GM18867 (cell line): ENCODE measurements at regions not wholly inside any gene's neighbourhood (a gene's known extent, or its start where the extent isn't known, plus 50 kb on each side); places are given as distances from the start of the nearest gene placed in this dataset.
"Not testable (repeated sequence)": the region's sequence is repeated elsewhere in the genome, so short reads cannot be mapped to it uniquely, and the experiment has no call there.

Experiments
- ATAC-seq: cut with Tn5 transposase; IDR thresholded peaks from one replicate; pipeline ENCODE4 v1.9.1; 2021; ENCODE audit warnings: mild to moderate bottlenecking, moderate library complexity; ENCODE audit not compliant: unreplicated experiment

DNA sequence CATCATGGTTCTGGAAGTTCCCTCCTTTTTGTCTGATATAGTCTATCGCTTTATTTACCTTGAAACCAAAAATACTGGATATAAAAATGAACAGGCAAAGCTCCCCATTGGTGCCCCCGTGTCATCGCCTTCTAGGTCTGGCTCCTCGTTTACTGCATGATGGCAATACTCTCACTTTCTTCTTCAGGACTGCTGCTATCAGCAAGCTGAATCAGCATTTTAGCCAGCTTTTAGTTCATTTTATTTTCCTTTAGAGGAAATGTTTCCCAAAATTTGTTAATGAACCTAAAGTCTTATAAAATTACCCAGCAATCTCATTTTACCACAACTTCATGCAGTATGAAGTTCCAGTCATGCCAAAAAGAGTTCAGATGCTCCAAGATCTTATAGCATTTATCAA, 80.5 kb downstream of the ZIC3 start:
- no peak for ATAC-seq

DNA sequence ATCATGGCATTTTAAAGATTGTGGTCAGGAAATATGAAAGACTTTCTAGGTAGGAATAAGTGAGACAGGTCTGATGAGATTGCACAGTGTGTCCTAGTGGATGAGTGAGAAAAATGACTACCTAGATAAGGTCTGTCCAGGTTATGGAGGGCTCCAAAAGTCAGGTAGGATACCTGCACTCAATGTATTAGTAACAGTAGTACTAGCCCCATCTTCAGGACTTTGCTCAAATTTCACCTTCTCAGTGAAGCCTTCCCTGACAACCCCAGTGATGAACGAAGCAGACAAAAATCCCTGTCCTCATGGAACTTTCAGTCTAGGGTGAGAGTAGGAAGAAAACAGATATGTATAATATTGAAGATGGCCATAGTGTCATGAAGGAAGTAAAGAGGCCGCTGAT, 85.7 kb downstream of the ZIC3 start:
- no peak for ATAC-seq

DNA sequence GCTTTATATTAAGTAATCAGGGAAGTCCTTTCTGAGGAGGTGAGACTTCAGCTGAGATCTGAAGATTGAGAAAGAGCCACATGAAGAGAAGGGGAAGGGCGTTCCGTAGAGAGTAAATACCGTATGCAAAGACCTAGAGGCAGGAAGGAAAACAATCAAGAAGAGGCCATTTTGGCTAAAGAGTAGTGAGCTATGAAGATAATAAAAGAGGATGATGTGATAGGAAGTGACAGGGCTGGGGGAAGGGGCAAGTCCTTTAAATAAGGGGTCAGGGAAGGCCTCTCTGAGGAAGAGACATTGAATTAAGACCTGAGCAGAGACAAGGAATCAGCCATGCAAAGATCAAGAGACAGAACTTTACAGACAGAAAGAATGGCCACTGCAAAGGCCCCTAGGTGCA, 86.2 kb downstream of the ZIC3 start:
- ATAC-seq = no peak

GRCh38 chrX:137654481-137654880, 88.6 kb downstream of the ZIC3 start:
- no peak for ATAC-seq

GRCh38 chrX:137667776-137668175, 101.8 kb downstream of the ZIC3 start:
- ATAC-seq = no peak

DNA sequence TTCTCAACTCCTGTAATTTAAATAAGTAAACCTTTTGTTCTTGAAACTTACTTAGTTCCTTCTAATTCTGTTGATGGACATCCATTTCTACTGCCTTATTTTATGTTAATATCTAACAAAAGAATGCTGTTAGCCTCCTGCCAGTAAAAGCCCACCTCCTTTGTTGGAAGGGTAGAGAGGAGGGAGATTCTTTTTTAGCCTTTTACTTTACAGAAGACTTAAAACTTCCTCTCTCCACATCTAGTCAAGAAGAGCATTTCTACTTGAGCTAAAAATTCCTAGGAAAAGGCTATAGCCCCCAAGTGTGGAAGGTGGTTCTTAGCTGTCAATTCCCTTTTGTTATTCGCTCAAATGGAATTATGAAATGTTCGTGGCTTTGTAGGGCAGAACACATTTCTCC, 118.7 kb downstream of the ZIC3 start:
- no peak for ATAC-seq

GRCh38 chrX:137695417-137695816, 129.5 kb downstream of the ZIC3 start:
- ATAC-seq = no peak

GRCh38 chrX:137707348-137707747, 141.4 kb downstream of the ZIC3 start:
- no peak for ATAC-seq

DNA sequence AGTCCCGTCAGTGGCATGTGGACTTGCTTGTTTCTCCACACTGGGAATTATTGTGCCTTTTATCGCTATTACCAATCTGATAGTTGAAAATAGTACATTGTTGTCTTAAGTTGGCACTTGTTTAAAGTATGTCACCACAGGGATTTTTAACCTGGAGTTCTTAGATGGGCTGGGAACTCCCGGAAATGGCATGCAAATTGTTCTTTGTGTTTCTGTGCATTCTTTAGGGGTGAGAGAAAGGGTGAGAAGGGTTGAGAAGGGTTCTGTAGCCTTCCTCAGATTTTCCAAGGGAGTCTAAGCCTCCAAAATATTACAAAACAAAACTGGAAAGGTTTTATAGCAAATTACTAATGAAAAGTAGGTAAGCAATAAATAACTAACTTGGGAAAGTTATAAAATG, 176.9 kb downstream of the ZIC3 start:
- no peak for ATAC-seq

DNA sequence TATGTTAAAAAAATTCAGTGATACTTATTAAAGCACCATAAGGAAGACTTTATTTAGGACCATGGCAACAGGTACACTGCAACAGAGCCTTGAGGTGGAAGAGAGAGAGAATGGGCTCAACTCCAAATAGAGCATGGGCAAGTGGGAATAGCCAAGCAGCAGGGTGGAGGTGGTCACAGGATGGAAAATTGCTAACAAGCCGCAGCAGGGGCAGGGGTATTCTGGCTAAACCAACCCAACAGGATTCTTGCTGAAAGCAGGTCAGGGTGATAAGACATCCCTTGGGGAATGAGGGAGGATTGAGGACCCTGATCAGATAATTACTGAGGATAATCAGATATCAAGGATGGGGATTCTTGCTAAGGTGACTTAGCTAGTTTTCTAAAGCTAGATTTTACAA, 177.5 kb downstream of the ZIC3 start:
- ATAC-seq = no peak

GRCh38 chrX:137746289-137746688, 180.4 kb downstream of the ZIC3 start:
- no peak for ATAC-seq

DNA sequence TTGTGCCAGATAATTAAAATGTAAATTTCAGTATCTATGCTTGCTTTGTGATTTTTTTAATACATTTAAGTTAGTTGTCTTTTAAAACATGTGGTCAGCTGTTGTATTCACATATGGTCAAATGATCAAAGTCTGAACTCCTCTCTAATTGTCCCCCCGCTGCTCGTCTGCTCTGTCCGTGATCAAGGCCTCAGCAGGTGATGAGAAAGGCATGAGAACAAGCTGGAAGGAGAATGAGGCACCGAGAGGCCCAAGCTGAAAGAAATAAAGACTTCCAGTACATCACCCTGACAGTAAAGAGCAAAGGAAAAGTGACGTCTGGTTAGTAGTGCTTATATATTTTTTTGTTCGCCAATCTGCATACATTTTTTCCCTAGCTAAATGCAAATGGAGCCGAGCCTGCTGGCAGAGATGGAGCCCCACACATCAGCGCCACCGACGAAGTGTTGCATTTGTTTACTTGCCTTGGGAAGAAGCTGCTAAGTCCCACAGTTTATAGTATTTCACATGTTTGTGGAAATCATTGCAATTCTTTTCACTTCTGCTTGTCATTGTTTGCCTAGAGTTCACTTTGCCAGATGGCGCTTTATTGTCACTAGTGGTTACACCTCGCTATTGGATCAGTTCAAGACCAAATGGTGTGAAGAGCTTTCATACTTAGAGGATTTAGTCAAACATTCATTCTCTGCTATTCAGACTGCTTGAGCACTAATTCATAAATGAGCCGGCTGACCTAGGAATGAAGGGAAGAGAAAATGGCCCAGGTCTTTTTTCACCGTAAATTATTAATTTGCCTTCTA, 181.5 kb downstream of the ZIC3 start:
- ATAC-seq = no peak

DNA sequence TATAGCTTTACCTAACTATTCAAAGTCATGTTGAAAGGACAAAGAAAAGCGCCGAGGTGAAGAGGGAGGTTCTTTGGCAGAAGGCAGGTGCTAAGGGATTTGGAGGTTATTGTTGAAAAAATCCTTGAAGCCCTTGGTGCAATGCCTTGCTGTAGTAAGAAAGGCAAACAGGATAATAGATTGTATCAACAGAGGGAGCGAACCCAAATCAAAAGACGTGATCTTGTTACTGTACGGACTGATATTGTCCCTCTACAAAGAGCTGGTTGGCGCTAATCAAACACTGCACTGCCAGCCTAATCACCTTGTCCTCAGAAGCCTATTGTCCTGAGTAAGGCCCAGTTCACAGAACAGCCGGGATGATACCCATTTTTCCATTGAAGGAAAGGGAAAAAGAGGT, 182.9 kb downstream of the ZIC3 start:
- no peak for ATAC-seq

DNA sequence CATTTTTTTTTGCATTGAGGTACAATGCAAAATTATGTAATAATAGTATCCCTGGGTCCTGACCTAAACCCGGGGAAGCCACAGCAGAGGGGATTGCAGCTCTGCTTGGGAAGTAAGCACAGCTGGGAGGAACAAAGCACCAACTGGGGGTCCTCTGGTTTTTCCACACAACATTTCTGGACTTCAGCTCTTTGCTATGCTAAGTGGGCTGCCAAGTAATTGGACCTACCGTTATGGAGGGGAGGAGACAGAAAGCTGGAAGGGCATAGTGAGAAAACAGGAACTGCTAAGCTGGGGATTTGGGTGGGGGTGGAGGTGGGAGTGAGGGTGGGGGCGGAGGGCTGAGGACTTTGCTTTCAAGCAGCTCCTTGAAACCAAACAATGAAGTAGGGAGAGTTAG, 183.3 kb downstream of the ZIC3 start:
- no peak for ATAC-seq

DNA sequence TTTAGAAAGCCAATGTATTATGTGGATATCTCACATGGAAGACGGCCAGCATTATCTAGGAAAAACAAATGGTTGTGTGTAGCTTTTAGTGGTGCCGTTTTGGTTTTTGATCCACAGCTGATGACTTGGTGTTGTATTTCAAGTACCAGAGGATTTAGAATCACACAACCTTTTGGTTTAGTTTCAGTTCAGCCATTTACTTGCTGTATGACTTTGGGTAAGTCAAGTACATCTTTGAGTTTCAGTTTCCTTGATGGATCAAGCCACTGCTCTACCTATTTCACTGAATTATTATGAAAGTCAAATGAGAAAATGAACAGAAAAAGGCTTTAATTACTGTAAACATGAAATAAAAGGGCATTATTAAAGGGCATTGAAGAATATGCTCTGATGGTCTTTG, 205.6 kb downstream of the ZIC3 start:
- ATAC-seq = no peak

DNA sequence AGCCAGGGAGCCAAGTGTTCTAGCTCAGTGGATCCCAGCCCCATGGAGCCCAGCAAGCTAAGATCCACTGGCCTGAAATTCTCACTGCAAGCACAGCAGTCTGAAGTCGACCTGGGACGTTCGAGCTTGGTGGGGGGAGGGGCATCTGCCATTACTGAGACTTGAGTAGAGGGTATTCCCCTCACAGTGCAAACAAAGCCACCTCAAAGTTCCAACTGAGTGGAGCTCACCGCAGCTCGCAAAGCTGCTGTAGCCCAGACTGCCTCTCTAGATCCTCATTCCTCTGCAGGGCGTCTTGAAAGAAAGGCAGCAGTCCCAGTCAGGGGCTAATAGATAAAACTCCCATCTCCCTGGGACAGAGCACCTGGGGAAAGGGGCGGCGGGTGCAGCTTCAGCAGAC, 226.3 kb downstream of the ZIC3 start:
- ATAC-seq = no peak

DNA sequence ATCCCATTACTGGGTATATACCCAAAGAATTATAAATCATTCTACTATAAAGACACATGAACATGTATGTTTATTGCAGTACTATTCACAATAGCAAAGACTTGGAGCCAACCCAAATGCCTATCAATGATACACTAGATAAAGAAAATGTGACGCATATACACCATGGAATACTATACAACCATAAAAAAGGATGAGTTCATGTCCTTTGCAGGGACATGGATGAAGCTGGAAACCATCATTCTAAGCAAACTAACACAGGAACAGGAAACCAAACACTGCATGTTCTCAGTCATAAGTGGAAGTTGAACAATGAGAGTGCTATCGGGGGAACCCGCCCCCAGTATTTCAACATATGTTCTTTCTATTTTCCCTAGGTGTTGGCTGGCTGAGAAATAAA, 232.0 kb downstream of the ZIC3 start:
- ATAC-seq = not testable (repeated sequence)

DNA sequence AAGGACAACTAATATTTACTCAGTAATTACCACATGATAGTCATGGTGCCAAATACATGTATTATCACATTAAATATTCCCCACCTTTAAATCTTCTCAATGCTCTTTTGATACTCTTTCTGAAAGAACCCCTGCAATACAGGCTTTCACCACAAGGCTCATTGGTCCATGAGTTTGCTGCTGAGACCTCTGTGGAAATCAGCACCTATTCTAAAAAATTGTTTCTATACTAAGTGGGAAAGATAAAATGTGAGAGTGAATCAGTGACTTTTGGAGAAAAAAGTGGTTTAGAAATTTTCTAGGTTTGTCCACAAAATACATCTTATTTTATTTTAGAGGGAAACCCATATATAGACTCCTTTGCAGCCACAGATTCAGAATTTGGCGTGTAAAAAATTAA, 257.3 kb downstream of the ZIC3 start:
- no peak for ATAC-seq

DNA sequence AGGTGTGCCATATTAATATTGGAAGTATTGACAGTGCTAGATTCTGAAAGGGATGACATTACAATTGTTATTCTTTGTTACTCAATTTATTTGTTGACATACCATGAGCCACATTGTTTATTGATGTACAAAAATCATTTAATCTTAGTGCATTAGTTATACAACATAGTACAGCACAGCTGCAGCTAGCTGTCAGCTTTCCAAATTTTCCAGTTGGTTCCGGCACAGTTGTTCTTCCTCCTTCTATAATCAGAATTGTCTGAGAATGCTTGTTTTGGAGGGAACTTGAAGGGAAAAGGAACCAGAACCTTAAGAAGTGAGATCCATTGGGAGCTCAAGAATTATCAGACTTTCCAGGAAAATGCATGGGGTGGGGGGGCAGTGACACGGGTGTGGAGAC, 281.4 kb downstream of the ZIC3 start:
- ATAC-seq = no peak

DNA sequence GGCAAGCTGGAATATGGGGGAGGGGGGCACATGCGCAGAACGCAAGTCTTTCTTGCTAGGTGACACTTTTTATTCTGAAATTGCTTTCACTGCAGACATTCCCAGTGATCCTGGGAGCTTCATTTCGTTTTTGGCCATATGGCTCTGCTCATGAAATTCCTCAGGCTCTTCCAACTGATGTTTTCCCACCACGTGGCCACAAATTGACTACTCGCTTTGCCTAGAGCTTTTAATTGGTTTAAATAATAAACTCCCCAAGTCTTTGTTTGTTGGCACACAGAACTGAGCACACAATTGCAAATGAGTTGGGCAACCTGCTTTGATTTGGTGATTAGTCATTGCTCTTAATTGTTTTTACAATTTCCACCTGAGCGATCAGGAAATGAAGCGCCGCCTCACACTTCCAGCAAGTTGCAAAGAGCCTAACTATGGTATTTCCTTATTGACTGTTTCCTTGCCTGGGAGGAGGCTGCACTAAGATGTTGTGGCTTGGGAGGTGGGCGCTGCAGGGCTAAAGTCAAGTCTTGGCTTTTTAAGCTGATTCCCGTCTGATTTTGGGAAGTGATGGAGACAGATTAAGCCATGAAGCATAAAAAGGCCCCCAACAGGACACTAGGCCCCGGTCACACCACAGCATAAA, 282.5 kb downstream of the ZIC3 start:
- no peak for ATAC-seq

DNA sequence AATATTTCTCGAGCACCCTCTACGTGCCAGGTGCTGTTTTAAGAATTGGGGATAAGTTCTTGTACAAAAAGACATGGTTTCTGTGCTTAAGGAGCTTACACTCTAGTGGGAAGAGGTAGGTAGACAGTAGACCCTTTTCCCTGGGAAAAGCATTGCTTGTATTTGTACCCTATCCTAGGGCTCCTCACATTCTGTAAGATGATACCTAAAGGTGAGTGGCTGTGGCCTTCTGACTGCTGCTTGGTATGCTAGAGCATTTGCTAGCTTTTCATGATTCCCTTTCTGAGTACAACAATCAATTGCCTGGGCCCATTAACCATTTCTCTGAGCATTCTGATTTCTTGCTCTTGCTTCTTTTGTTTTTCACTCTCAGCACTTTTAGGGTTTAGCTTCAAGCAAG, 286.6 kb downstream of the ZIC3 start:
- ATAC-seq = no peak

DNA sequence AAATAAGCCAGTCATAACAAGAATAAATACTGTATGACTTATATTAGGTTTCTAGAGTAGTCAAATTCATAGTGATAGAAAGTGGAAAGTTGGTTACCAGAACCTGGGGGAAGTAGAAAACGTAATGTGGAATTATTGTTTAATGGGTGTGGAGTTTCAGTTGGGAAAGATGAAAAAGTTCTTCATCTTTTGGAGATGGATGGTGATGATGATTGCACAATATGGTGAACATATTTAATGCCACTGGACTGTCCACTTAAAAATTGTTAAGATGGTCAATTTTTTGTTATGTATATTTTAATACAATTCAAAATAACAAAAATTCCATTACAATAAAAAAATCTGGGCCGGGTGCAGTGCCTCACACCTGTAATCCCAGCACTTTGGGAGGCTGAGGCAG, 289.6 kb downstream of the ZIC3 start:
- ATAC-seq = no peak

DNA sequence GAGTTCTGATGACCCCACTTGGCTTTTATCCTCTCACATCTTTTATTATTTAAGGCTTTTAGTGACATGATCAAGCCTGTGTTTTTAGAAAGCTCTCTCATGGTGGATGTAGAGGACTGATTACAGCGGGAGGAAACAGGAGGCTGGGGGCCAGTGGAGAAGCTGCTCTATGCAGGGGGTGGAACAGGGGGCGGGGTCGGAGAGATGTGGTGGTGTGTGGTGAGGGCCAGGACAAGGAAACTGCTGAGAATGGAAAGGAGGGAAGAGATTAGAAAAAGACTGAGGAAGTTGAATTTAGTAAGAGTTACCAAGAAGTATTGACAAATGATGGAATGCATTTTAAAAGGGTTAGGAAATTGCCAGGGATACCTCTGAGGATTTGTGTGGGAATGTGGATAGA, 292.2 kb downstream of the ZIC3 start:
- no peak for ATAC-seq
